PC-9 (cell line): ENCODE measurements at regions not wholly inside any gene's neighbourhood (a gene's known extent, or its start where the extent isn't known, plus 50 kb on each side); places are given as distances from the start of the nearest gene placed in this dataset.

ENCODE experiments used
- BruUV-seq: library from RNA; stranded (reverse); fragments of 400-500 nt; replicated peaks from 2 replicates; lab custom pipeline; 2021; lab: Mats Ljungman, UMichigan
- CTCF ChIA-PET: fragments of 300-600 bp; sonication (Branson Sonifier 250); formaldehyde crosslinking; loops from one replicate; lab custom pipeline; 2022; ENCODE audit warnings: antibody characterized with exemption; lab: Charles Lee
- POLR2A ChIA-PET: fragments of 300-600 bp; sonication (Branson Sonifier 250); formaldehyde crosslinking; loops from one replicate; lab custom pipeline; 2022; ENCODE audit warnings: antibody characterized with exemption; ENCODE audit not compliant: unreplicated experiment; lab: Charles Lee
- DNase-seq, 2 experiments: peaks; one replicate each; pipeline versions ENCODE4 v3.0.0 to v3.0.0-alpha.2; 2015 to 2022; ENCODE audit warnings: mixed read lengths in 1 of 2
- H2AFZ ChIP-seq: fragments of 200-600 bp; sonication (generic); 2 replicates; pipeline ENCODE4 v1.8.1; 2017; ENCODE audit warnings: antibody characterized with exemption
- H3F3A ChIP-seq: fragments of 200-600 bp; sonication (generic); 2 replicates; pipeline ENCODE4 v1.8.1; 2017; ENCODE audit warnings: antibody characterized with exemption, mild to moderate bottlenecking, low read depth; ENCODE audit not compliant: insufficient read depth
- H3K27ac ChIP-seq: fragments of 200-600 bp; sonication (generic); 2 replicates; pipeline ENCODE4 v1.6.1; 2016; ENCODE audit warnings: mixed run types
- H3K27me3 ChIP-seq: fragments of 200-600 bp; sonication (generic); 2 replicates; pipeline ENCODE4 v1.6.1; 2016; ENCODE audit warnings: low read depth, mixed run types; ENCODE audit not compliant: insufficient read depth
- H3K36me3 ChIP-seq: fragments of 200-600 bp; sonication (generic); 2 replicates; pipeline ENCODE4 v1.6.1; 2016; ENCODE audit warnings: low read depth, mixed run types
- H3K4me1 ChIP-seq: fragments of 200-600 bp; sonication (generic); replicated peaks from 2 replicates; pipeline ENCODE4 v1.6.1; 2016; ENCODE audit warnings: mixed run types; ENCODE audit not compliant: insufficient read depth
- H3K4me2 ChIP-seq: fragments of 200-600 bp; sonication (generic); 2 replicates; pipeline ENCODE4 v1.6.1; 2017; ENCODE audit warnings: mixed run types
- H3K4me3 ChIP-seq: fragments of 200-600 bp; sonication (generic); 2 replicates; pipeline ENCODE4 v1.6.1; 2016; ENCODE audit warnings: mixed run types
- H3K79me2 ChIP-seq: fragments of 200-600 bp; sonication (generic); 2 replicates; pipeline ENCODE4 v1.6.1; 2017; ENCODE audit warnings: low read depth, mixed run types
- H3K9me2 ChIP-seq: fragments of 200-600 bp; sonication (generic); 2 replicates; pipeline ENCODE4 v1.8.1; 2017; ENCODE audit warnings: mild to moderate bottlenecking; ENCODE audit not compliant: insufficient read depth
- H3K9me3 ChIP-seq: fragments of 200-600 bp; sonication (generic); 2 replicates; pipeline ENCODE4 v1.8.1; 2016; ENCODE audit warnings: low read depth; ENCODE audit not compliant: insufficient read depth
- H4K20me1 ChIP-seq: fragments of 200-600 bp; sonication (generic); 2 replicates; pipeline ENCODE4 v1.8.1; 2017; ENCODE audit not compliant: insufficient read depth
- EZH2 ChIP-seq: fragments of 200-600 bp; sonication (generic); IDR thresholded peaks from 2 replicates; pipeline ENCODE4 v1.8.0; 2017; ENCODE audit warnings: antibody characterized with exemption, low read depth
- intact Hi-C: fragments of 100-400 bp; cut with micrococcal nuclease; formaldehyde crosslinking; loops from one replicate; pipeline ENCODE4 v1.10.0; 2022; ENCODE audit not compliant: unreplicated experiment
- TF ChIP-seq, protein P1 (sequence below): fragments of 200-600 bp; sonication (generic); conservative IDR thresholded peaks from 2 replicates; pipeline ENCODE4 v1.6.1; 2017; ENCODE audit warnings: mixed run types, antibody characterized with exemption, mild to moderate bottlenecking, moderate library complexity

DNA sequence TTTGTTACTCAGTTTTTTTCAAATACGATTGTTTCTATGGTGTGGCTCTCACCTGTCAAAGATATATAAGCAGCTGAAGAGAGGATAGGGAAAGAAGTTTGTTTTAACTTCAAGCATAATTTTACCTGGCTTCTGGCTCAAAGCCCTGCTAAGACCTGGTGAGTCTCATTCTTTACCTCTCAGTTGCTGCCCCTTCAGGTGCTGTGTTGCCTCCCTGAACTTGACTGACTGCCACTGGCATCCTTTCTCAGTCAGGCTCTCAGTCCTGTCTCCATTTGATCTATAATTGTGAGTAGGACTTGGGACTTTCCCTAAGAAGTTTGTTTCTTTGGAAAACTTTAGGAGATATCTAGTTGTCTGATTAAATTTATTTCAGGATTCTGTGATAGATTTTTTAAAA lies 249.6 kb downstream of the IZUMO3 start:
- Histone ChIP-seq H3K4me1 (no peaks in the 10 kb centered on the region), H3K4me3 (no peak overlapping the region), H3F3A (no peaks in the 10 kb centered on the region), H4K20me1 (no peaks in the 10 kb centered on the region), H3K9me3 (no peaks in the 10 kb centered on the region), H3K27ac (no peak overlapping the region), H3K4me2 (no peak overlapping the region), H3K79me2 (no peaks in the 10 kb centered on the region), H2AFZ (no peak overlapping the region), H3K27me3 (no peaks in the 10 kb centered on the region), H3K9me2 (no peaks in the 10 kb centered on the region), H3K36me3 (no peaks in the 10 kb centered on the region)
- no TSS peak for BruUV-seq
- TF ChIP-seq, protein P1, sequence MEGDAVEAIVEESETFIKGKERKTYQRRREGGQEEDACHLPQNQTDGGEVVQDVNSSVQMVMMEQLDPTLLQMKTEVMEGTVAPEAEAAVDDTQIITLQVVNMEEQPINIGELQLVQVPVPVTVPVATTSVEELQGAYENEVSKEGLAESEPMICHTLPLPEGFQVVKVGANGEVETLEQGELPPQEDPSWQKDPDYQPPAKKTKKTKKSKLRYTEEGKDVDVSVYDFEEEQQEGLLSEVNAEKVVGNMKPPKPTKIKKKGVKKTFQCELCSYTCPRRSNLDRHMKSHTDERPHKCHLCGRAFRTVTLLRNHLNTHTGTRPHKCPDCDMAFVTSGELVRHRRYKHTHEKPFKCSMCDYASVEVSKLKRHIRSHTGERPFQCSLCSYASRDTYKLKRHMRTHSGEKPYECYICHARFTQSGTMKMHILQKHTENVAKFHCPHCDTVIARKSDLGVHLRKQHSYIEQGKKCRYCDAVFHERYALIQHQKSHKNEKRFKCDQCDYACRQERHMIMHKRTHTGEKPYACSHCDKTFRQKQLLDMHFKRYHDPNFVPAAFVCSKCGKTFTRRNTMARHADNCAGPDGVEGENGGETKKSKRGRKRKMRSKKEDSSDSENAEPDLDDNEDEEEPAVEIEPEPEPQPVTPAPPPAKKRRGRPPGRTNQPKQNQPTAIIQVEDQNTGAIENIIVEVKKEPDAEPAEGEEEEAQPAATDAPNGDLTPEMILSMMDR: no peak
- TF ChIP-seq EZH2: no peak
- POLR2A ChIA-PET: no interaction called here
- CTCF ChIA-PET: no interaction called here
- DNase-seq: no peak
- intact Hi-C loops: no loop called here

DNA sequence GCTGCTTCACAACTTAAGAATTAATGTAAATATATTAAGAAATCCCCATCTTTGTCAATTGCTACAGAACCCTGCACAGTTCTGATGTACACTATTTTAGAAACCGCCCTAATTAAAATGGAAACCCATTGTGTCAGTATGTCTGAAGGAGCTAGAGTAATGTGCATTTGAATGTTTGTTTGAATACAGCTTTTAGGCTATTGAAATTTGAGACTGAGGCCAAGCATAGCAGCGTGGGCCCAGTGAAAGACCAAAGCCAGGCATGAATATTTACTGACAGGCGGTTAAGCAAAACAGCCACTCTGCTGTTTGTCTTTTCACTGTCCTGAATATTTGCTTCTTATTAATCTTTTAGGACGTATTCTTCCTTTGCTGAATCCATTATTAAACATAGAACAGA lies 252.3 kb downstream of the IZUMO3 start:
- Histone ChIP-seq H3K36me3 (no peaks in the 10 kb centered on the region), H3F3A (no peaks in the 10 kb centered on the region), H3K4me1 (no peaks in the 10 kb centered on the region), H3K4me3 (no peak overlapping the region), H3K79me2 (no peaks in the 10 kb centered on the region), H2AFZ (no peak overlapping the region), H3K9me2 (no peaks in the 10 kb centered on the region), H3K9me3 (no peaks in the 10 kb centered on the region), H3K27me3 (no peaks in the 10 kb centered on the region), H3K27ac (no peak overlapping the region), H4K20me1 (no peaks in the 10 kb centered on the region), H3K4me2 (no peak overlapping the region)
- BruUV-seq: no TSS peak
- no peak for DNase-seq
- TF ChIP-seq, protein P1: no peak
- TF ChIP-seq EZH2: no peak
- intact Hi-C loops: no loop called here
- ChIA-PET POLR2A (no interaction called here), CTCF (no interaction called here)

DNA sequence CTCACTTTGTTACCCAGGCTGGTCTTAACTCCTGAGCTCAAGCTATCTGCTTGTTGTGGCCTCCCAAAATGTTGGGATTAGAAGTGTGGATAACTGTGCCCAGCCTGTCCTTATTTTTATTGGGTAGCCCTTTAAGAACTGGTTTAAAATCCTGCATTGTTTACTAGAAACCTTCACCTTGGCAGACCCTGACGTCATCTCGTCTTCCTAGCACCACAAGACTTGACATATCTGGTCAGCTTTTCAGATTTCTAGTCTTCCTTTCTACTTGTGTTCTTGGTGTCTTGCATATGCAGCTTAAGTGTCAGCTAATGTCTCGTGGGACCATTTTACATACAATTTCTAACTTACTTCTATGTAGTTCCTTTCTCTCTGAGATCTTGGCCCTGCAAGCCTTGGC lies 258.9 kb downstream of the IZUMO3 start:
- TF ChIP-seq, protein P1: no peak
- no peak for TF ChIP-seq EZH2
- H2AFZ ChIP-seq: no peak overlapping the region
- H3F3A ChIP-seq: no peaks in the 10 kb centered on the region
- no peaks in the 10 kb centered on the region for H3K27me3 ChIP-seq
- intact Hi-C loops: no loop called here
- BruUV-seq: no TSS peak
- H4K20me1 ChIP-seq: no peaks in the 10 kb centered on the region
- ChIA-PET CTCF (no interaction called here), POLR2A (no interaction called here)
- DNase-seq: no peak
- no peak overlapping the region for H3K27ac ChIP-seq
- H3K4me2 ChIP-seq: no peak overlapping the region
- no peaks in the 10 kb centered on the region for H3K9me3 ChIP-seq
- no peak overlapping the region for H3K4me3 ChIP-seq
- H3K79me2 ChIP-seq: no peaks in the 10 kb centered on the region
- no peaks in the 10 kb centered on the region for H3K36me3 ChIP-seq
- no peaks in the 10 kb centered on the region for H3K4me1 ChIP-seq
- H3K9me2 ChIP-seq: no peaks in the 10 kb centered on the region
